Peyer's patch (tissue), 4 donors: ENCODE measurements at regions not wholly inside any gene's neighbourhood (a gene's known extent, or its start where the extent isn't known, plus 50 kb on each side); places are given as distances from the start of the nearest gene placed in this dataset.

Experiments
- CTCF ChIP-seq, 6 experiments: fragments of 450-650 bp in 4 of 6; fragments of 200-600 bp in 2 of 6; sonication (generic) in 1 of 6; IDR thresholded peaks; one replicate each; pipeline ENCODE4 v1.5.1; 2017 to 2019; ENCODE audit warnings: antibody characterized with exemption in 6 of 6, mild to moderate bottlenecking in 3 of 6, moderate library complexity in 1 of 6
- POLR2A ChIP-seq, 2 donors: fragments of 450-650 bp; IDR thresholded peaks; one replicate each; pipeline ENCODE4 v1.5.1; 2017; ENCODE audit warnings: antibody characterized with exemption in 2 of 2, mild to moderate bottlenecking in 2 of 2, moderate library complexity in 2 of 2

GRCh38 chr2:18966131-18966530 is 376.8 kb upstream of the NT5C1B start:
- TF ChIP-seq CTCF (IDR thresholded peaks at IDR 0.05) (no peak), POLR2A (IDR thresholded peaks at IDR 0.05) (no peak)
